Fibroblast of skin of right quadriceps (primary cell): ENCODE measurements at regions not wholly inside any gene's neighbourhood (a gene's known extent, or its start where the extent isn't known, plus 50 kb on each side); places are given as distances from the start of the nearest gene placed in this dataset.

Source experiments
- DNase-seq: peaks from one replicate; pipeline ENCODE4 v3.0.0-alpha.2; 2013

- no peak for DNase-seq
These were observed 742.7 kb downstream of the VRK1 start for GRCh38 chr14:97539884-97540283.

DNA sequence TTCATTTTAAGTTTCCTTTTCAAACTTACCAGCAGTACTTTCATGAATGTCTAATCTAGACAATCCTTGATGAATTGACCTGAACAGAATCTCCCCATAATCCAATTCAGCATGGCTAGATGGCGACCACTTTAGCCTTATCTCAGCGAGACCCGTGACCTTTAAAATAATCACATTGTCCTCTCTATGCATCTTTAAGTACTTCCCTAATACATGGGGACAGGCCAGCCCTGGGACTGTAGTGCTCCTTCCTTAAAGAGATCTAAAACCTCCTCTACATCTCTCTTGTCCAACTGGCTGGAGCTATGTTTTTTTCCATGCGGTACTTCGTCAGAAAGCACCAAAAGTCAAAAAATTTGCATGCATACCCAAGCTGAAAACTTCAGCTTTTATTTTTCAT is 746.0 kb downstream of the VRK1 start:
- DNase-seq = no peak

GRCh38 chr14:97543816-97544215 is 746.6 kb downstream of the VRK1 start:
- DNase-seq = no peak

DNA sequence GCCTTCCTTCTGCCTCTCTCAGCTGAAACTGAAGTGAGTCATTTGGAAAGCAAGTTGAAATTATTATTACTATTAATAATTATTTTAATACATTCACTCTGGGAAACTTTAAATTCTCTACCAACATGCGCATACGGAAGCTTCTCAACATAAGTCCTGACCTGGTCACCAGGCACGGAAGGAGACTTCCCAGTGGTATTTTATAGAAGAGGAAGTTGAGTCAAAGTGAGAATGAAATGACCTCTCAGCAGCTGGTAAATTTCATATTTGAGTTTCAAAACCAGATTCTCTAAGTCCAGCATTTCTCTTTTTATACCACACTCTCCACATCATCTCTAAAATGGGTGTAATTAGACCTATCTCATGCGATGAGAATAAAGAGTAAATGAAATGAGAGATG is 747.4 kb downstream of the VRK1 start:
- no peak for DNase-seq

- DNase-seq = no peak
These were observed 749.5 kb downstream of the VRK1 start for GRCh38 chr14:97546491-97547230.

GRCh38 chr14:97550463-97550862 is 753.3 kb downstream of the VRK1 start:
- no peak for DNase-seq

GRCh38 chr14:97554597-97554996 is 757.4 kb downstream of the VRK1 start:
- no peak for DNase-seq

GRCh38 chr14:97564334-97564733 is 767.2 kb downstream of the VRK1 start:
- no peak for DNase-seq

DNA sequence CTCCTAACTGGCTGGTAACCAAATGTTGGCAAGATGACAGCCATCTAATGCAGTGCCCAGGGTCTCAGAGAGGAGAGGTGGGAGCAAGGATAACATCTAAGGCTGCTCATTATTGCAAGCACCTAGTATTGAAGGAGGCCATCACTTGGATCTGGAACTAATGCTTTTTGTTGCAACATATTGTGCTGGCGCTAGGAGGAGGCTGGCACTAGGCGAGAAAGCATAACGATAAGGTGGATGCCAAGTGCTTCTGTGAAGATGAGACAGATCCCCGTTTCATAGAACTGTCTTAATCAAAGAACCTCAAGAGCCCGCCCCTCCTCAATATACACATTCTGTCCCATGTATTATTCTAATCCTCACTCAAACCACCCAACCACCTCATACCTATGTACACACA is 774.0 kb downstream of the VRK1 start:
- DNase-seq = no peak

- no peak for DNase-seq
These were observed 774.8 kb downstream of the VRK1 start for GRCh38 chr14:97571866-97572555.

DNA sequence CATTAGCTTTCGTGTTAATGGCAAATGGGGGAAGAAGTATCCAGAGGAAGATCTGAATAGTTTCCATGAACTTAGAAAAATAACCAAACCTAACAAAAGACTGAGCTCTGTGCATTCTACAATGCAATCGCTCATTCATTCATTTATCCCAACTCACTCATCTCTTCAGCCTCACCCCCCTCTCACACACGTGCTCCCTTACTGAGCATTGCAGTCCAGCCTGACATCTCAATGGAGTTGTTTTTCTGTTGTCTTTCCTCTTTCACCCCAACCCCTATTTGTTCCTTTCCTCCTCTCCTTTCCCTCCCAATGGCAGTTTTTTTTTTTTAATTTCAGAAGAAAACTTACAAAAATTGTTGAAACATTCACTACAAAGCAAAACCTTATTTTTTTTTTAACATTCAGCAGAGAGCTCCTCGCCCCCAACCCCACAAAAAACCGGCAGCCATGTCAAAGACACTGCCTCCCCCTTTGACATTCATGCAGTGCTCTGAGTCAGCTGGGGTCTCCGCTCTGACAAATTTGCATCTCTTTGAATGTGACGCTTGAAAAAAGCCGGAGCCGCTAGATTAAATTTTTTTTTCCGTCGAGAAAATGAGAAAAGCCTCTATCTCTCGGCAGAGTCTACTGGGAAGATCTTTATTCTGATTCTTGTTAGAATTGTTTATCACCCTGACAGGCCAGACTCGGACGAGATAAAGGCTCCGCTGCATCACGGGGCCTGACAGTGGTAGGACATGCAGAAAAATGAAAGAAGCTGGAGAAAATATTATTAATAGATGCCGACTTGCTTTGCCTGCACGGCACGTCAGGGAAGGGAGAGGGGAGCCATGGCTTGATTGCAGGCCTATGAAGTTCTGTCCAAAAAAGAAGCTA is 775.6 kb downstream of the VRK1 start:
- DNase-seq = no peak

DNA sequence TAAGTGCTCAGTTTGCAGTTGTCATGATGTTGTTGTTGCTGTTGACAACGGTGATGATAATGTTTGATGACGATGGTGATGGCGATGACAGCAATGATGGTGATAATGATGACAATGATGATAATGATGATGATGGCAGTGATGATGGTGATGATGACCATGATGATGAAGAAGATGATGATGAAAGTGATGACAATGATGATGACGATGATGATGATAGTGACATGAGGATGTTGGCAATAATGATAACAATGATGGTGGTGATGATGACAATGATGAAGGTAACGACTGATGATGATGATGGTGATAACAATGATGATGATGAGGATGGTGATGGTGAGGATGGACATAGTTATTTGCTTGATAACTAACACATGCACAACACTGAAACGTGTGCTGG is 778.5 kb downstream of the VRK1 start:
- no peak for DNase-seq

GRCh38 chr14:97578982-97579548 is 781.9 kb downstream of the VRK1 start:
- no peak for DNase-seq

GRCh38 chr14:97581016-97581415 is 783.8 kb downstream of the VRK1 start:
- DNase-seq = peak; percentile 2

DNA sequence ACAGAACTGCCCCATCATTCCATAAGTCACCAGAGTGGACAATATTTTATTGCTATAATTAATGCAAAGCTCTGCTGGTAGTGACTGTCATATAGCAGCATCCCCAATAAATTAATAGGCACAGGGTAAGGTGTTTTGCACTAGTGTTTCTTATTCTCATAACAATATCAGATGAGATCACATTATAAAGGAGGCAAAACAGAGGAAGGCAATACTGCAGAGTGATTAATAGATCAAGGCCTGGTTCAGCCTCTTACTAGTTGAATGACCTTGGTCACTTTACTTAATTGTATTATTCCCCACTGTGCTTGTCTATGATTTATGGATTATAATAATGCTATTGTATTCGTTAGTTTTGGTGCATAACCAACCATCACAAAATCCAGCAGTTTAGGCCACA is 784.8 kb downstream of the VRK1 start:
- DNase-seq = no peak

- DNase-seq = no peak
These were observed 787.3 kb downstream of the VRK1 start for GRCh38 chr14:97584528-97584927.

GRCh38 chr14:97592341-97592980 is 795.3 kb downstream of the VRK1 start:
- DNase-seq = no peak

DNA sequence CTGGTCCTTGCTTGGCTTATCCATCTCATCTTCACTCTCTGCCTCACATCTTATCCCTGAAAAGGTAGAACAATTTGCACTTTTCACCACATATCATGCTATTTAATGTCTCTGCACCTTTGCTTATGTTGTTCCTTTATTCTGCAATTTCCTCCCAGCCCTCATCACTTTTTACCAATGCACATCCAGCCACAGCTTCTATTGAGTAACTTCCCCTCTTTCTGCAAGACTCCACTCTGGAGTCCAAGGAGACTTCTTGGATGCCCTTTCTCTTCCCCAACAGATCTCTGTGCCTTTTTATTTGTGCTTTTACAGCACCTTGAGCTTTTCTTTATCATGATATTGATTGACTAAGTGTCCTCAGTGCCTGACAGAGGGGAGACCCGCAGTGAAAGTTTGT is 797.1 kb downstream of the VRK1 start:
- DNase-seq = no peak

DNA sequence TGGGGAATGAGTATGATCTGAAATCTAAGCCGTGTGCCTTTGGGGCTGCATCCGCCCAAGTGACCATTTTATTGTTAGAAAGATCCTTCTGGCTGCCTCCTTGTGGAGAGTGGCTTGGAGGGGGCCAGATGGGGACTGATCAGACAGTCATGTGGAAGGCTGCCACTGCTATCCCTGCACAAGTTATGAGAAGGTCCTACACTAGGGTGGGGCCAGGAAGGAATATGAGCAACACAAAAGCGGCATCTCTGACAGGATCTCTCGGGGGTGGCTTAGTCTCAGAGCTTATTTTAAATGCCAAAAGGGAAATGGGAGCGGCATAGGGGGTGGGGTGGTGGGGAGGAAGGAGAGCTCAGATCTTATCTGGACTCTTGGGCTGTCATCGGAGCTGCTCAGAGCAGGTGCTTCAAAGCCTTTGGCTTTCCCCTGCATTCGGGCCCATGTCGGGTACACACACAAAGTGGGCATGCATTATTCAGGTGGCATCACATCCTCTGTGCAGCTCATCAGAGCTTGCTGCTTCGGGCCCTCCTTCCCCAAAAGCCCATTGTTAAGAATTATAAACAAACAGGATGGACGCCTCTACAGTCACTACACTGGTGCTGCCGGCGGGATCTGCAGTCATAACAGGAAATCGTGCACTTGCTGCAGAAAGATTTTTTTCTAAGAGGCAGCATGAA is 805.4 kb downstream of the VRK1 start:
- no peak for DNase-seq

DNA sequence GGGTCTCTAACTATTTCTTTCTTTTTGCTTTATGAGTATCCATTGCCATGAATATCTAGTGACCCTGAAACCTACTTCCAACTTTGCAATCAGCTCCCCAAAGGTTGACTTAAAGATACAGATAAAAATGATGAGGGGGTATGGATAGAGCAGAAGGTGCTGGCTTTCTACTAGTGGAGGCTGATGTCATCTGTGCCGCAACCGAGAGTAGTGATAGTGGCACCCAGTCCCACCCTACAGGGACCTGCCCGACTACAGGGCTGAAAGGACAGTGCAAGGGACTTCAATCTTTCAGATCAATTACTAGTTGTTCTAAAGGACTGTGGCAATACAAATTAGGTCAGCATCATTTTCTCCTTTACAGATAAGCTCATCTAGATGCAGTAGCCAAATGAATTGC is 806.0 kb downstream of the VRK1 start:
- no peak for DNase-seq

GRCh38 chr14:97604731-97605130 is 807.5 kb downstream of the VRK1 start:
- no peak for DNase-seq

- DNase-seq = no peak
These were observed 821.2 kb downstream of the VRK1 start for GRCh38 chr14:97618401-97618800.
